Cardiac muscle cell (in vitro differentiated cells and primary cell): ENCODE measurements at regions not wholly inside any gene's neighbourhood (a gene's known extent, or its start where the extent isn't known, plus 50 kb on each side); places are given as distances from the start of the nearest gene placed in this dataset.

Source experiments
- DNase-seq, 2 donors: peaks; one replicate each; pipeline versions ENCODE4 v3.0.0 to v3.0.0-alpha.2; 2010 to 2017; ENCODE audit warnings: low read depth in 1 of 2, low spot score in 1 of 2
- H3K27ac ChIP-seq: fragments of 200-600 bp; sonication (generic); 2 replicates; pipeline ENCODE4 v1.5.1; 2016
- H3K27me3 ChIP-seq: fragments of 200-600 bp; sonication (generic); 2 replicates; pipeline ENCODE4 v1.6.0; 2016; ENCODE audit warnings: control low read depth
- H3K36me3 ChIP-seq: fragments of 200-600 bp; sonication (generic); 2 replicates; pipeline ENCODE4 v1.5.1; 2016; ENCODE audit warnings: control low read depth
- H3K4me1 ChIP-seq: fragments of 200-600 bp; sonication (generic); 2 replicates; pipeline ENCODE4 v1.8.1; 2017; ENCODE audit warnings: low read depth, mild to moderate bottlenecking, mixed run types
- H3K4me3 ChIP-seq: fragments of 200-600 bp; sonication (generic); 2 replicates; pipeline ENCODE4 v1.5.1; 2016; ENCODE audit warnings: mild to moderate bottlenecking
- H3K9me3 ChIP-seq: fragments of 200-600 bp; sonication (generic); 2 replicates; pipeline ENCODE4 v1.5.1; 2017; ENCODE audit warnings: low read depth, mild to moderate bottlenecking, control low read depth
- TF ChIP-seq, protein P1 (sequence below): IDR thresholded peaks from 2 replicates; pipeline ENCODE4 v1.5.1; 2012; ENCODE audit warnings: low read depth, mild to moderate bottlenecking, low read length

DNA sequence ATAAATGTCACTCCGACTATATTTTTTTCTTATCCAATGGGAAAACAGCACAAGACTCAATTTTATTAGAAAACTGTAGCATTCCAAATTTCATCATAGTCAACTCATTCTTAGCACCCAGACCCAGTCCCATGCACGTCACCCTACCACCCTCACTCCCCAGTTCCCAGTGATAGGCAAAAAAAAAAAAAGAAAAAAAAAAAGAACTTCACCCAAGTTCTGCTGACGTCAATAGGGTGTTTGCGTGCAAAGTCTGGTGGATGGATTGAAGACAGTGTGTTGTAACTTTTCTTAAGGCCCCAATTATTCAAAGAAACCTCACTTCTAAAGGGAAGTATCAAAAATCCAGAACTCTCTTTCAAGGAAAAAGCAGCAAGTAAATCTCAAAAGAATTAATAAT, 213.9 kb upstream of the PRDM1 start:
- no peaks in the 10 kb centered on the region for H3K27me3 ChIP-seq
- TF ChIP-seq, protein P1, sequence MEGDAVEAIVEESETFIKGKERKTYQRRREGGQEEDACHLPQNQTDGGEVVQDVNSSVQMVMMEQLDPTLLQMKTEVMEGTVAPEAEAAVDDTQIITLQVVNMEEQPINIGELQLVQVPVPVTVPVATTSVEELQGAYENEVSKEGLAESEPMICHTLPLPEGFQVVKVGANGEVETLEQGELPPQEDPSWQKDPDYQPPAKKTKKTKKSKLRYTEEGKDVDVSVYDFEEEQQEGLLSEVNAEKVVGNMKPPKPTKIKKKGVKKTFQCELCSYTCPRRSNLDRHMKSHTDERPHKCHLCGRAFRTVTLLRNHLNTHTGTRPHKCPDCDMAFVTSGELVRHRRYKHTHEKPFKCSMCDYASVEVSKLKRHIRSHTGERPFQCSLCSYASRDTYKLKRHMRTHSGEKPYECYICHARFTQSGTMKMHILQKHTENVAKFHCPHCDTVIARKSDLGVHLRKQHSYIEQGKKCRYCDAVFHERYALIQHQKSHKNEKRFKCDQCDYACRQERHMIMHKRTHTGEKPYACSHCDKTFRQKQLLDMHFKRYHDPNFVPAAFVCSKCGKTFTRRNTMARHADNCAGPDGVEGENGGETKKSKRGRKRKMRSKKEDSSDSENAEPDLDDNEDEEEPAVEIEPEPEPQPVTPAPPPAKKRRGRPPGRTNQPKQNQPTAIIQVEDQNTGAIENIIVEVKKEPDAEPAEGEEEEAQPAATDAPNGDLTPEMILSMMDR: no peak
- no peaks in the 10 kb centered on the region for H3K4me1 ChIP-seq
- H3K36me3 ChIP-seq: no peaks in the 10 kb centered on the region
- H3K4me3 ChIP-seq: no peak overlapping the region
- H3K9me3 ChIP-seq: no peaks in the 10 kb centered on the region
- no peak for DNase-seq
- H3K27ac ChIP-seq: no peak overlapping the region

DNA sequence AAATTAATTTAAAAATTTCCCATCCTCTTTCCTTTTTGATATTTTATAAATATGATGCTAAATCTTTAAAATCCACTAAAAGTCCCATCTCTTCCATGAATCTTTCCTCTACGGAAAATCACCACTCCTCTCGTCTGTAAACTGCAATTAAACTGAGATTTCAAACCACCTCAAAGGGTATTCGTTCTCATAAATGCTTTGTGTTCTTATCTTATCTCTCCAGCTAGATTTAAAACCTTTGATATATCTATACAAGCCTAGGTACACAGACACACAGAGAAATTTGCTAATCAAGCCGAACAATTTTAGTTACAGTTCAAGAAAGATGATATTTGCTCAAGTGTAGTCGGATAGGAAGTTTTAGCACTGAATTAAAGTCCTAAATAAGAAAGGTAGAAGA, 214.6 kb upstream of the PRDM1 start:
- no peaks in the 10 kb centered on the region for H3K4me1 ChIP-seq
- TF ChIP-seq, protein P1: no peak
- no peak overlapping the region for H3K27ac ChIP-seq
- no peaks in the 10 kb centered on the region for H3K36me3 ChIP-seq
- no peak for DNase-seq
- H3K9me3 ChIP-seq: no peaks in the 10 kb centered on the region
- H3K27me3 ChIP-seq: no peaks in the 10 kb centered on the region
- no peak overlapping the region for H3K4me3 ChIP-seq

DNA sequence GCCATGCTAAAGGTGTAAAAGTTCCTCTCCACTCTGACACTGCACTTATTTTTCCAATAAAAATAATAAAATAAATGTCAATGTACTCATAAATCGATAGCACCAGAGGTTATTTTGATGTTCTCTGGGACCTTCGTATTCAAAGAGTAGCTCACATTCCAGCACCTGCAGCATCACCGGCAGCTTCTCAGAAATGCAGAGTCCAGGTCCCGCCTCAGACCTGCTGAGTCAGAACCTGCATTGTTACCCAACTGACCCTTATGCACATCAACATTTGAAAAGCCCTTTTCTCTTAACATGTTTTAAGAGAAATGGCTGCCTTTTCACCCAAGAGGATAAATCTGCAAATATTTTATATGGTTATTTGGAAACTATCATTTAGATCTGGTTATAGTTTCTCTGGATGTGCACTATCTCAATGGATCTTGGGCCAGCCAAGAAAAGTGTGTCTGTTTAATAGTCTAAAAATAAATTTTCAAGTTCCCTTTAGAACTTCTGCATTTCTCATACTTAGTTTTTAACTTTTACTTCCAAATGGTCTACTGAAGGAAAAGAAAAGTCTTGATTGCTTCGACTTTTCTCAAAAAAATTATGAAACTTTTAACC, 216.2 kb upstream of the PRDM1 start:
- no peaks in the 10 kb centered on the region for H3K36me3 ChIP-seq
- no peak overlapping the region for H3K27ac ChIP-seq
- H3K4me1 ChIP-seq: no peaks in the 10 kb centered on the region
- no peaks in the 10 kb centered on the region for H3K9me3 ChIP-seq
- no peak for DNase-seq
- H3K4me3 ChIP-seq: no peak overlapping the region
- TF ChIP-seq, protein P1: no peak
- H3K27me3 ChIP-seq: no peaks in the 10 kb centered on the region

DNA sequence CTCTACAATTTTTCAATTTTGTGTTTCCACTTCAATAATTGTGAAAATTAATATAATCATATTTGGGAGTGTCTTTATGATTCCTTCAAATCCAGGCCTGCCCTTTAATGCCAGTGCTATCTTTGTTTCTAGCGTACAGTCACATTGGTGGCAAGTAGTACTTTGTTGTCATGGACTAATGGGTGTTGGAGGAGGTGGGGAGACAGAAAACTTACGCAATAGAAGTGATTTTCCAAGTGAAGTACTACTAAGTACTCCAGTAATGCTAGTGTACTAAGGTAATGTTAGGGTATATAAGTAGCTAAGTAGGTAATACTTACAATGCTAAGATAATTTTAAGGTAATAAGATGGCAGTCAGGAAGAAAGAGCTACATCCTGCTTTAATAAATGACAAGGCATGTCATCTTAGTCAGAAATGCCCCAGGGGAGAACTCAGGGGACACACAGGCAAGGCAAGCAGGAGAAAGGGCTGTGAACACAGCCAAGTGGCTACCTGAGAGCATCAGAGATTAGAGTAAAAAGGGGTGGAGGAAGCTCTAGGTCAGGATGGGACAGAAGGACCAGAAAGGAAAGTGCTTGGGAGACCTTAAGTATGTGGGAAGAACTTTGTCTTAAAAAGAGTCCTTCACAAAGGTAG, 217.2 kb upstream of the PRDM1 start:
- TF ChIP-seq, protein P1: no peak
- no peaks in the 10 kb centered on the region for H3K27me3 ChIP-seq
- H3K36me3 ChIP-seq: no peaks in the 10 kb centered on the region
- no peaks in the 10 kb centered on the region for H3K9me3 ChIP-seq
- H3K4me3 ChIP-seq: no peak overlapping the region
- H3K27ac ChIP-seq: no peak overlapping the region
- no peaks in the 10 kb centered on the region for H3K4me1 ChIP-seq
- no peak for DNase-seq

DNA sequence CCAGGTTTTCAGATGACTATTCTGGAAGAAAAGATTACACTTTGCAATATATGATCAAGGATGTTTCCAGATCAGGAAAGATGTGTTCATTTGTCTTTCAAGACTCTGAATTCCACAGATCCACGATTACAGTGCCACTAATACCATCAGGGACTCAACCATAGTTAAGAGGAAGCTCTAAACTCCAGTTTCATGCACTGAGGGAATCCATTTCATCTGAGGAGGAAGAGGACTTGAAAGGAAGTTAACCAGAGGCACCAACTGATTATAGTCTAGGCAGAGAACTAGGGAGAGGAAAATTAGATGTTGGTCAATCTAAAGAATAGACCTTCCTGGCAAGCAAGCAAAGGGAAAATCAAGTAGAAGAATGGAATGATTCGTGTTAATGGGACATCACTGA, 218.3 kb upstream of the PRDM1 start:
- no peaks in the 10 kb centered on the region for H3K27me3 ChIP-seq
- no peaks in the 10 kb centered on the region for H3K9me3 ChIP-seq
- no peaks in the 10 kb centered on the region for H3K36me3 ChIP-seq
- TF ChIP-seq, protein P1: no peak
- no peak overlapping the region for H3K4me3 ChIP-seq
- H3K4me1 ChIP-seq: no peaks in the 10 kb centered on the region
- DNase-seq: no peak
- no peak overlapping the region for H3K27ac ChIP-seq
